ENCODE measurements at regions not wholly inside any gene's neighbourhood (a gene's known extent, or its start where the extent isn't known, plus 50 kb on each side); places are given as distances from the start of the nearest gene placed in this dataset.

GRCh38 chr5:67998709-67999261, 216.8 kb upstream of the PIK3R1 start:
- Histone ChIP-seq H3K27me3 (no peaks in the 10 kb centered on the region), H3K4me1 (no peaks in the 10 kb centered on the region), H3K9me3 (no peaks in the 10 kb centered on the region), H3K27ac (peak overlapping the region; percentile 43 to 45 (median 44)), H3K36me3 (no peaks in the 10 kb centered on the region), H3K4me3 (replicated peaks in 1 of 3) (no peak overlapping the region)
- peak; percentile 9 to 39 for DNase-seq
- 71% methylated on average over 7 of the region's 7 CpGs for WGBS, 2 donors
- TF ChIP-seq POLR2A (IDR thresholded peaks at IDR 0.05) (no peak), CTCF (IDR thresholded peaks at IDR 0.05) (no peak)
- intact Hi-C loops (cut with DNase I): no loop called here

- no peak for TF ChIP-seq CTCF (IDR thresholded peaks at IDR 0.05)
- TF ChIP-seq POLR2A (IDR thresholded peaks at IDR 0.05): no peak
- intact Hi-C loops (cut with DNase I): no loop called here
- Histone ChIP-seq H3K9me3 (no peaks in the 10 kb centered on the region), H3K4me1 (no peaks in the 10 kb centered on the region), H3K27ac (no peak overlapping the region), H3K36me3 (no peaks in the 10 kb centered on the region), H3K4me3 (replicated peaks in 1 of 3) (no peak overlapping the region), H3K27me3 (no peaks in the 10 kb centered on the region)
- DNase-seq: no peak
- WGBS, 2 donors: 95 to 96% methylated on average over 4 to 5 of the region's 5 CpGs
These were observed 217.6 kb upstream of the PIK3R1 start for GRCh38 chr5:67997892-67998457.

DNA sequence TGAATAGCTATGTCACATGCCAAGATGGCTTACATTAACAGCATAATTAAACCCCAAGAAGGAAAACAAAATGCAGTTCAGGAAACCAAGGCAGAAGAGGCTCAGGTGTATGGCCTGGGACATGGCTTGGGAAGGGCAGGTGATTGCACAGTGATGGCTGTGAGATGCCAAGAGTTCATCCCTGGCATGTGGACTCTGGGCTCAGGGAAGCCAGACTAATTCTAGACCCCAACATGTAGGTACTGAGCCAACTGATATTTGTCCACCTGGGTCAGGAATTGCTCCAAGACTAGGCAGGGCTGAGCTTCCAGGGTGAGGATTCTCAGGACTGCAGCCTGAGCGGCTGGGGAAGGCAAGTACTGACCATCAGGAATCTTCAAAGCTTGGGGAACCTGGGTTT, 218.4 kb upstream of the PIK3R1 start:
- no peaks in the 10 kb centered on the region for H3K36me3 ChIP-seq
- no peaks in the 10 kb centered on the region for H3K9me3 ChIP-seq
- H3K27me3 ChIP-seq: no peaks in the 10 kb centered on the region
- TF ChIP-seq CTCF (IDR thresholded peaks at IDR 0.05) (no peak), POLR2A (IDR thresholded peaks at IDR 0.05) (no peak)
- DNase-seq: no peak
- intact Hi-C loops (cut with DNase I): no loop called here
- H3K4me1 ChIP-seq: no peaks in the 10 kb centered on the region
- no peak overlapping the region for H3K4me3 ChIP-seq (replicated peaks in 1 of 3)
- 94 to 97% methylated on average over 1 of the region's 1 CpG for WGBS, 2 donors
- no peak overlapping the region for H3K27ac ChIP-seq

- no peaks in the 10 kb centered on the region for H3K9me3 ChIP-seq
- no peaks in the 10 kb centered on the region for H3K4me1 ChIP-seq
- WGBS, 2 donors: 57 to 71% methylated on average over 10 of the region's 10 CpGs
- TF ChIP-seq POLR2A (IDR thresholded peaks at IDR 0.05) (no peak), CTCF (IDR thresholded peaks at IDR 0.05) (no peak)
- intact Hi-C loops (cut with DNase I): no loop called here
- no peak for DNase-seq
- no peaks in the 10 kb centered on the region for H3K27me3 ChIP-seq
- H3K36me3 ChIP-seq: no peaks in the 10 kb centered on the region
- H3K27ac ChIP-seq: no peak overlapping the region
- H3K4me3 ChIP-seq (replicated peaks in 1 of 3): no peak overlapping the region
These were observed 219.0 kb upstream of the PIK3R1 start for GRCh38 chr5:67996596-67996995.

- H3K9me3 ChIP-seq: no peaks in the 10 kb centered on the region
- H3K4me1 ChIP-seq: no peaks in the 10 kb centered on the region
- intact Hi-C loops (cut with DNase I): no loop called here
- TF ChIP-seq POLR2A (IDR thresholded peaks at IDR 0.05) (no peak), CTCF (IDR thresholded peaks at IDR 0.05) (no peak)
- H3K4me3 ChIP-seq (replicated peaks in 1 of 3): no peak overlapping the region
- no peak for DNase-seq
- H3K27me3 ChIP-seq: no peaks in the 10 kb centered on the region
- 51 to 65% methylated on average over 3 of the region's 3 CpGs for WGBS, 2 donors
- no peaks in the 10 kb centered on the region for H3K36me3 ChIP-seq
- H3K27ac ChIP-seq: no peak overlapping the region
These were observed 222.6 kb upstream of the PIK3R1 start for GRCh38 chr5:67992923-67993322.
